ENCODE measurements at regions not wholly inside any gene's neighbourhood (a gene's known extent, or its start where the extent isn't known, plus 50 kb on each side); places are given as distances from the start of the nearest gene placed in this dataset.

DNA sequence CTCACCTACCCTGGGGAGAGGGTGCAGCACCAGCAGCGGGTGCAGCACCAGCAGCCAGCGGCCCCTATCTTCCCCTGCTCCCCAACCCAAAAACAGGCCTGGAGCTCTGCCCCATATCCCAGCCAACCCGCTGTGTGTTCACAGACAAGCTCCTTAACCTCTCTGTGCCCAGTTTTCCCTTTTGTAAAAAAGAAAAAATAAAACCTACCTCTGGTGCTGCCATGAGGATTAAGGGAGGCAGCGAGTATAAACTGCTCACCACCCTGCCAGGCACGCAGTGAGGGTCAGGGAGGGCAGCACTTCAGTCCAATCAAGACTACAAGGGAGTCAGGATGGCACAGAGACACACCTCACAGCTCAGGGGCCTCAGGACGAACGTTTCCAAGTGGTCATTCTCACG, 163.3 kb downstream of the NUP210 start:
- no peak for DNase-seq (ENCODE audit: low read depth in 1 of 2, low spot score in 2 of 2)
- Histone ChIP-seq H3K4me1 (replicated peaks) (no peaks in the 10 kb centered on the region), H3K27ac (no peak overlapping the region), H3K9me3 (replicated peaks) (no peaks in the 10 kb centered on the region), H3K27me3 (replicated peaks) (no peaks in the 10 kb centered on the region; the same call in 1 of the 2 replicates), H3K4me3 (no peak overlapping the region), H3K36me3 (no peaks in the 10 kb centered on the region)

DNA sequence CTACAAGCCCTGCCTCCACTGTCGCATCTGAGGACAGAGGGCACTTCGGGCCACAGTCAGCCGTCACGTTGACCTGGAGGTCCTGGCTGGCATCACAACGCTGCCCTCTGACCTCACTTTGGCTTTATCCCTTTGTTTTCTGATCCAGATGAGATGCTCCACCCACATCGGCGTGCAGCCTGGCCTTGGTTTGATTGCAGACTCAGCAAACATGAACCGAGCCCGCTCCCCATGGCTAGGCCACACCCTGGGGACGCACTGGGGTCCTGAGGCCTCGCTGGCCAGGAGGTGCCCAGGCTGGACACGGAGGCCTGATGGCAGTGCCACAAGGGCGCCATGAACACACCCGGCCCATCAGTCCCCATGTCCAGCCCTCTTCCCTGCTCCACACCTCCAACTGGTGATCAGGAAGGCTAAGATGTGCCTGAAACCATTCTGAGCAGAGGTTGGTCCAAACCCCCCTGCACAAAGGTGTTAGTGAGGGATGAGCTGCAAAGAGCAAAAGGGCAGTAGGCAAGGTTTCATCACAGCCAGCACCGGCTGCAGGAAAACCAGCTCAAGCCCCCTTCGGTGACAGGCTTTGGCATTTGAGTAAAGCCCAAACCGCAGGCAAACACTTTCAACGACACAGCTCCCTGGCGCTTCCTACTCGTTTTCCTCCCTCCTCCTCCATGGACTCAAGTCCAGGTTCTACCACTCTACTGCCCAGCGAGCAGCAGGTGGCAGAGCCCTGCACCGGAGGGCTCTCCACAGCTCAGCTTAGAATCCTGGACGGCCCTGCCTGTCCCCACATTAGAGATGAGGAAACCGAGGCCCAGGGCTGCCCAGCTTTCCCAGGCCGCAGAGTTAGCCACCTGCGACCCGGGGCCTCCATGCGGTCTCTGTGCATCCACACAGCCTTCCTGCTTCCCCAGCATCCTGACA, 165.8 kb downstream of the NUP210 start:
- H3K36me3 ChIP-seq, result no peaks in the 10 kb centered on the region
- no peaks in the 10 kb centered on the region for H3K9me3 ChIP-seq (replicated peaks)
- no peaks in the 10 kb centered on the region for H3K4me1 ChIP-seq (replicated peaks)
- H3K4me3 ChIP-seq, result no peak overlapping the region
- peaks cover 2% of the 10 kb centered on the region; the same call in 1 of the 2 replicates for H3K27me3 ChIP-seq (replicated peaks)
- no peak overlapping the region for H3K27ac ChIP-seq
- DNase-seq (ENCODE audit: low read depth in 1 of 2, low spot score in 2 of 2), result no peak

DNA sequence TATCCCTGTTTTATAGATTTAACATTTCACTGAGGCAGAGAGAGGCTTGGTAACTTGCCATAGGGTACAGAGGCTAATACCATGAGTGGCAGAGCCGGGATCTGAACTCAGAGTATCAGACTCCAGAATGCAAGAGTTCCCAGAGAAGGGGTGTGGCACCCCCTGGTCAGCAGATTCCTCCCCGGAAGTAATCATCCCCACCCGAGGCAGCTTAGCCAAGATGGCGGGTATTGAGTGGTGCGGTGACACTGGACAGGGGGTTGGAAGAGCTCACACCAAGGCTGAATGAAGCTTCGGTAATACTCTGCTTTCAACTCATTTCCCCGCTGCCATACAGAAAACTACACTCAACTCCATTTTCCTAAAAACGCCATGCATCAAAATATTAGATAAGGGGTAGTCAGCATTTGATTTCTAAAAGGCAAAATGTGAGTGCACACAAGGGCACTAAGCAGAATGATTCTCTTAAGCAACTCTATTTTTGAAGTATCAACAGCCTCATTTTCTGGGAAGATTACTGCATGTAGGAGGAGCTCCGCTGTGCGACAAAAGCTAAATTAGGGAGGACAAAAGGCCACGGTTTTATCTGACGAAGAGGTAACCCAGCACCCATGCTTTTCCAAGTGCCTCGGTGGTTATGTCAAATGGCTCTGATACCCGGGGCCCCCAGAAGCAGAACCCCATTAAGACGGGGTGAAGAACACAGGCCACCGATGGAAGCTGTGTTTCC, 166.7 kb downstream of the NUP210 start:
- Histone ChIP-seq H3K9me3 (replicated peaks) (no peaks in the 10 kb centered on the region), H3K36me3 (no peaks in the 10 kb centered on the region), H3K27ac (no peak overlapping the region), H3K4me3 (no peak overlapping the region), H3K27me3 (replicated peaks) (peaks cover 2% of the 10 kb centered on the region; the same call in 1 of the 2 replicates), H3K4me1 (replicated peaks) (no peaks in the 10 kb centered on the region)
- DNase-seq (ENCODE audit: low read depth in 1 of 2, low spot score in 2 of 2), result no peak

DNA sequence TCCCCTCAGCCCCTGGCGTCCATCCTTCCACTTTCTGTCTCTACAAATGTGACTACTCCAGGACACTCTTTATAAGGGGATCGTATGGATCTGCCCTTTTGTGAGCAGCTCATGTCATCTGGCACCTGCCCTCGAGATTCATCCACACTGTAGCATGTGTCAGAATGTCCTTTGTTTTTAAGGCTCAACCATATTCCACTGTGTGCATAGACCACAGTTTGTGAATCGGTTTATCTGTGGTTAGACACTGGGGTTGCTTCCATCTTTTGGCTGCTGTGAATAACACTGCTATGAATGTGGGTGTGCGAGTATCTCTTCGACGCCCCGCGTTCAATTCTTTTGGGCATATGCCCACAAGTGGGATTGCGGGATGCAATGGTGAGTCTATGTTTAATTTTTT, 167.9 kb downstream of the NUP210 start:
- H3K9me3 ChIP-seq (replicated peaks), result no peaks in the 10 kb centered on the region
- no peaks in the 10 kb centered on the region for H3K36me3 ChIP-seq
- H3K4me1 ChIP-seq (replicated peaks), result no peaks in the 10 kb centered on the region
- no peak overlapping the region for H3K4me3 ChIP-seq
- DNase-seq (ENCODE audit: low read depth in 1 of 2, low spot score in 2 of 2), result no peak
- peaks cover 2% of the 10 kb centered on the region; the same call in 1 of the 2 replicates for H3K27me3 ChIP-seq (replicated peaks)
- no peak overlapping the region for H3K27ac ChIP-seq

DNA sequence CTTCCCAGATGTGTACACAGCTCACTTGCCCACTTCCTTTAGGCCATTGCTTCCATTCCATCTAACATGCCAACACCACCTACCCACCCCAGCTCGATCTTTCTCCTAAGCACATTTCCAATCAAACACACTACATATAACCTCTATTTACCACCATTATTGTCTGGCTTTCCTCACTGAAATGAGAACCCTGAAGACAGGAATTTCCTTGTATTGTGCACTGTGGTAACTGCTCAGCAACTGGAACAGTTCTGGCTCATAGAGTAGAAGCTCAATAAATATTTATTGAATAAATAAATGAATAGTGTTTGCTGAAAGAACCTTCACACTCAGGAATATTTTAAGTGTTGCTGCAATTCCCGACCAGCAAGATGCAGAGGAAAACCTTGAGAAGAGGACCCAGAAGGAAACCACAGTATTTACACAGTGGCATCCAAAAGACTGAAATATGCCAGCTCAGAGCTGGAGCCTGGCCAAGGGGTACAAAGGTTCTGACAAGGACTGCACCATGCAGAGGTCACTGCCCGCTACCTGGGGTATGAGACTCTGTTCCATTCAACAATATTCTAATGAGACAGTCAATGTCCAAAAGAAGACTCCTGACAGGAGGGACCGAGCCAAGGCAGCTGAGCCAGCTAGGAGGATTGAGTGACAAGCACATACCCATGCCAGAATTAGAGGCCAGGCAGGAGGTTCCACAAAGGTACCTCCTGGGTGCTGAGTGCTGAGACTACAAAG, 168.8 kb downstream of the NUP210 start:
- Histone ChIP-seq H3K27me3 (replicated peaks) (peaks cover 2% of the 10 kb centered on the region; the same call in 1 of the 2 replicates), H3K4me1 (replicated peaks) (no peaks in the 10 kb centered on the region), H3K4me3 (no peak overlapping the region), H3K9me3 (replicated peaks) (no peaks in the 10 kb centered on the region), H3K36me3 (no peaks in the 10 kb centered on the region), H3K27ac (no peak overlapping the region)
- DNase-seq (ENCODE audit: low read depth in 1 of 2, low spot score in 2 of 2), result no peak

DNA sequence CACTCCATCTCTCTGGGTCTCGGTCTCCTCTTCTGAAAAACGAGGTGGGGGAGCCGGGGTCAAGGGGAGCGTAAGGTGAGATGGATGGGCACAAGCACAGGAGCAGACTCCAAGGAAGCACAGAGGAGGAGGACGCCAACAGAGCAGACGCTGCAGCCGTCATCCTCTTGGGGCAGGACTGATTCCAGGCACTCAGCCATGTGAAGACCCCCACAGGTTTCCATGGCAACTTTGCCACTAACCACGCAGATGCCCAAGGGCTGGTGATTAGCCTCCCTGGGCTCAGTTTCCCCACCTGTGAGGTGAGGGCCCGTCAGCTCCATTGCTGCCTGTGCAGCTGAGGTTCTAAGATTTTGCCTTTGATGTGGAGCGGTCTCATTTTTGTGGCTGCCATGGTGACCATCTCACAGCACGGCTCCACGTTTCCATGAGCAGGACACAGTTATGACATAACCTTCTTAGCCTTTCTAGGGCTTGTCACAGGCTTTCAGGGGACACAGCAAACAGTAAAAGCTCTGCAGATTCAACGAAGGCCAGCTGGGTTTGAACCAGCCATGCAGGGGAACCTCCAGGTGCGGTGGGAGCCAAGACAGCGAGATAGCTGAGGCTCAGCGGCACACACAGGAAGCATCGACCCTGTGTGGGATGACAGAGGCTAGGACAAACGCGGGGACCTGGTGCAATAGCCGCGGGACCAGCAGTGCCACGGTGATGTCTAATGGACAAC, 170.3 kb downstream of the NUP210 start:
- H3K36me3 ChIP-seq, result no peaks in the 10 kb centered on the region
- no peak overlapping the region for H3K4me3 ChIP-seq
- no peak overlapping the region for H3K27ac ChIP-seq
- H3K9me3 ChIP-seq (replicated peaks), result no peaks in the 10 kb centered on the region
- H3K4me1 ChIP-seq (replicated peaks), result no peaks in the 10 kb centered on the region
- 0 out of 2 replicates have a peak, but pooled peaks cover 2% of the 10 kb centered on the region for H3K27me3 ChIP-seq (replicated peaks)
- no peak for DNase-seq (ENCODE audit: low read depth in 1 of 2, low spot score in 2 of 2)

DNA sequence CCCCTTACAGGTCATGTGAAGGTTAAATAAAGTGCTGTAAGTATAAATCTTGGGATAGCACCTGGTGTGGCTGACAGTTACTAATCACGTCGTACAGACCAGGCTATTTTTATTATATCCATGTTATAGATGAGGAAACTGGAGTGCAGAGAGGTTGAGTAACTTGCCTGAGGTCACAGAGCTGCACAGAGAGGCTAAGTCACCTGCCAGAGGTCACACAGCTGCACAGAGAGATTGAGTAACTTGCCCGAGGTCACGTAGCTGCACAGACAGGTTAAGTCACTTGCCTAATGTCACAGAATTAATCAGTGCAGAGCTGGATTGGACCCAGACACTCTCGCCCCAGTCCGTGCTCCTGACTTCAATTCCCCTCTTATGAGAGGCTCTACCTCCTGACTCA, 171.5 kb downstream of the NUP210 start:
- Histone ChIP-seq H3K9me3 (replicated peaks) (no peaks in the 10 kb centered on the region), H3K36me3 (no peaks in the 10 kb centered on the region), H3K27ac (no peak overlapping the region), H3K27me3 (replicated peaks) (0 out of 2 replicates have a peak, but pooled peaks cover 2% of the 10 kb centered on the region), H3K4me1 (replicated peaks) (no peaks in the 10 kb centered on the region), H3K4me3 (no peak overlapping the region)
- DNase-seq (ENCODE audit: low read depth in 1 of 2, low spot score in 2 of 2), result no peak

DNA sequence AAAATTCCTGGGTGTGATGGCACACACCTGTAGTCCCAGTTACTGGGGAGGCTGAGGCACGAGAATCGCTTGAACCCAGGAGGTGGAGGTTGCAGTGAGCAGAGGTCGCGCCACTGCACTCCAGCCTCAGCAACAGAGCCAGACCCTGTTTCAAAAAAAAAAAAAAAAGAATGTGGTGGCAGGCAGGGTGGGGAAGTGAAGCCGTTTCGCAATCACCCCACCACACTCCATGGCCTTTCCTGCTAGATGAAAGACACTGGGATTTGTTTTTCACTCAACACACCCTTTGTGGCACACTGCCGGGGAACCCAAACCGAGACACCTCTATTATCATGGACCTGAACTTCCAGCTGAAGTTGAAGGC, 172.4 kb upstream of the IQSEC1 start:
- Histone ChIP-seq H3K4me1 (replicated peaks) (no peaks in the 10 kb centered on the region), H3K4me3 (no peak overlapping the region), H3K9me3 (replicated peaks) (no peaks in the 10 kb centered on the region), H3K36me3 (no peaks in the 10 kb centered on the region), H3K27me3 (replicated peaks) (no peaks in the 10 kb centered on the region), H3K27ac (no peak overlapping the region)
- DNase-seq (ENCODE audit: low read depth in 1 of 2, low spot score in 2 of 2), result no peak

DNA sequence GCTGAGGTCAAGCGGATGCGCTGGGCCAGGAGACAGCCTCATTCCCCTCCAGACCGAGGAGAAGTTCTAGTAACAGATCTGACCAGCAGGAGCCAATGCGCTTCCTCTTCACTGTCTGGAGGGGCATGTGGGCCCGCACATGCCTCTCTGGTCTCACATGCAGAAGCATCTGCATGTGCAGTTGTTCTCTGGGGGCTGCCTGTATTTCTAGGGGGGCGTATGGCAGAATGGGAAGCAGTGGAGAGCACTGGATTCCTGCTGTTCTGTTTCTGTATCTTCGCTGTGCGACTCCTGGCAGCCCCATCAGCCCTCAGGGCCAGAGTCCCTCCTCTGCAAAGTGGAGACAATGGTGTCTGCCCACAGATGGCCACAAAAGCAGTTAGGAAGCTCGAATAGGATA, 170.4 kb upstream of the IQSEC1 start:
- Histone ChIP-seq H3K27me3 (replicated peaks) (no peaks in the 10 kb centered on the region), H3K9me3 (replicated peaks) (no peaks in the 10 kb centered on the region), H3K27ac (no peak overlapping the region), H3K36me3 (no peaks in the 10 kb centered on the region), H3K4me1 (replicated peaks) (no peaks in the 10 kb centered on the region), H3K4me3 (no peak overlapping the region)
- DNase-seq (ENCODE audit: low read depth in 1 of 2, low spot score in 2 of 2), result no peak

DNA sequence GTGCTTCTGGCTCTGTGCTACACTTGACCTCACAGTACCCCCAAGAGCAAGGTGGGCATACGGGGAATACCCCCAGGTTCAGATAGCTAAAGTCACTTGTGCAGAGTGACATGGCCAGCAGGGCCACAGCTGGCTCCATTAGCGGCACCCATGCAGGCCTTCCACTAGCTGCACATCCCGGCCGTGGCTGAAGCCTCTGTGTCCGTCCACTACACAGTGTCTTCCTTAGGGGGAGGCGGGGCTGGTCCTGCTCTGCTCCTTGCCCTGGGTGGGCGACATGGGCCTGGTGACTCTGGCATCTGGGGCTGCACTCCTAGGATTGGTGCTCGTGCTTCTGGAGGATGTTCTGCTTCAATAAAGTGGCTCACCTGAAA, 169.1 kb upstream of the IQSEC1 start:
- H3K4me1 ChIP-seq (replicated peaks), result no peaks in the 10 kb centered on the region
- H3K9me3 ChIP-seq (replicated peaks), result no peaks in the 10 kb centered on the region
- H3K27ac ChIP-seq, result no peak overlapping the region
- H3K4me3 ChIP-seq, result no peak overlapping the region
- H3K36me3 ChIP-seq, result no peaks in the 10 kb centered on the region
- H3K27me3 ChIP-seq (replicated peaks), result no peaks in the 10 kb centered on the region
- DNase-seq (ENCODE audit: low read depth in 1 of 2, low spot score in 2 of 2), result no peak

DNA sequence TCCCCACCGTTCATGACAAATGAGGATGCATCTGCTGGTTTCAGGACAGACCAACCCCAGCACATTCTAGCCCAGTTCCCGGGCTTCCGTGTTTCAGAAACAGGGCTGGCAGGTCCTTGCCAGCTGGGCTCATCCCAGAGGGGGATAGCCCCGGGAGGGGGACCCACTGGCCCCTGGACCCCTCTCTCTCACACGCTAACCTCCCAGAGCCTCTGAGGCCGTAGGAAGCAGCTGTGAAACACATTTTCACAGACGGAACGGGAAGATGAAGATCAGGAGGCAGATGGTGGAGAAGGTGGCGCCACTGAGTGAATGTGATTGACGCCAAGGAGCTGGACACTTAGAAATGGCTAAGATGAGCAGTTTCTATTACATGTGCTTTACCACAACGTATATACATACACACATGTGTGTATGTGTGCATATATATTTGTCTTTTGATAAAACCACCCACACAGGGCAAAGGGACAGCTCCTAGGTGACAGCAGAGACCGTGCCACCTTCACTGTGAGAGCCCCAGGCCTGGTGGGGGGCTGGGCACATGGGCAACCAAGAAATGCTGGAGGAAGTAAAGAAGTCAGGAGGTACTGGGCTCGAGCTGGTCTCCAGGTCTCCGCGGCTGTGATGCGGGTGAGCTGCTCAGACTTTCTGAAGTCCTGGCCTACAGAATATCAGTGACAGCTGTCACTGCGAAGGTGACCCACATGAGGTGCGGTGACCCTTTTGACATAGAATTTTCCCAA, 168.6 kb upstream of the IQSEC1 start:
- Histone ChIP-seq H3K4me3 (no peak overlapping the region), H3K4me1 (replicated peaks) (no peaks in the 10 kb centered on the region), H3K27me3 (replicated peaks) (no peaks in the 10 kb centered on the region), H3K27ac (no peak overlapping the region), H3K36me3 (no peaks in the 10 kb centered on the region), H3K9me3 (replicated peaks) (no peaks in the 10 kb centered on the region)
- DNase-seq (ENCODE audit: low read depth in 1 of 2, low spot score in 2 of 2), result no peak

DNA sequence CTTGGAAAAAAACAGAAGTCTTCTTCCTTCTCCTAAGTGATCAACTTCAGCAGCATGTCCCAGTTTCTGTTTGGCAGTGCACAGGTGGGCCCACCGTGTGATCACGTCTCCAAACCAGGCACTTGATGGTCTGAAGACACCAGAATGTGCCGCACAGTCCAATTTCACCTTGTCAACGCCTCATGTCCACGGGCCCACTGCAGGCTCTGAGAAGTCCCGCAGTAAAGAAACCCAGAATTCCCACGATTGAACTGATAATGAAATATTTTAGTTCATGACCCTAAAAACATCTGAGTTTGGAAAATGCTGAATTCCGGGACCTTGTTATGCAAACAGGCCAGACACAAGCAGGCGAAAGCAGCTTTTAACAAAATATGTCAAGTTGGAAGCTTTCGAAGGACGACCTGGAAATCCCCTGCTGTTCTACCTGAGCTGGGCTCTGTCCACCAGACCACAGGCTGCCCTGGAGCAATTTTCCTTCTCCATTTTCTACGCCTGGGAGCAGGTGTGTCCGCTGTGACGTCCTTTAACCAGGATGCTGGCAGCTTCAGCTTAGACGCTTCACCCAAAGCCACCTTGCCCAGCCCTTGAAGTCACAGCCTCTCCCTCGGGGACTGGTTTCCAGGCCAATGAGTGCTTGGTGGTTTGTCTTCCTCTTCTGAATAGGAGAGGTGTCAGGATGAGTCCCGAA, 167.8 kb upstream of the IQSEC1 start:
- no peaks in the 10 kb centered on the region for H3K9me3 ChIP-seq (replicated peaks)
- H3K27me3 ChIP-seq (replicated peaks), result no peaks in the 10 kb centered on the region
- no peaks in the 10 kb centered on the region for H3K4me1 ChIP-seq (replicated peaks)
- no peaks in the 10 kb centered on the region for H3K36me3 ChIP-seq
- H3K4me3 ChIP-seq, result no peak overlapping the region
- DNase-seq (ENCODE audit: low read depth in 1 of 2, low spot score in 2 of 2), result no peak
- no peak overlapping the region for H3K27ac ChIP-seq
